Activated CD4-positive, alpha-beta T cell treated with anti-CD3 and anti-CD28 coated beads, Interleukin-10, Interleukin-2, amounts not matched to agents 100 ng/mL and 50 ng/mL, durations not matched to agents 16 hours and 8 hours (primary cell): ENCODE measurements at regions not wholly inside any gene's neighbourhood (a gene's known extent, or its start where the extent isn't known, plus 50 kb on each side); places are given as distances from the start of the nearest gene placed in this dataset.

Experiments
- DNase-seq: peaks from one replicate; pipeline ENCODE4 v3.0.0-alpha.2; 2020

- peak; percentile 52 for DNase-seq
These were observed 52.4 kb downstream of the ATOSA start for GRCh38 chr15:52626671-52627369.

GRCh38 chr15:52624262-52624661 lies 54.9 kb downstream of the ATOSA start:
- no peak for DNase-seq

- no peak for DNase-seq
These were observed 54.0 kb upstream of the ARPP19 start for GRCh38 chr15:52622791-52623190.

GRCh38 chr15:52620496-52620895 lies 51.7 kb upstream of the ARPP19 start:
- DNase-seq = no peak
